HEK293 (cell line): ENCODE measurements at regions not wholly inside any gene's neighbourhood (a gene's known extent, or its start where the extent isn't known, plus 50 kb on each side); places are given as distances from the start of the nearest gene placed in this dataset.

Source experiments
- CTCF ChIA-PET: fragments of 350-600 bp; formaldehyde crosslinking; extraction: SDS; loops from one replicate; lab custom pipeline; 2021; ENCODE audit warnings: antibody characterized with exemption; lab: Yijun Ruan, JAX
- POLR2A ChIA-PET: fragments of 300-600 bp; formaldehyde crosslinking; extraction: SDS; loops from one replicate; lab custom pipeline; 2020; ENCODE audit warnings: antibody characterized with exemption, inconsistent platforms; lab: Yijun Ruan, JAX
- H3K27ac ChIP-seq: fragments of 200-500 bp; sonication (Bioruptor generic); 2 replicates; pipeline ENCODE4 v1.5.1; 2014; ENCODE audit warnings: low read depth, low read length, control low read depth, inconsistent platforms; ENCODE audit errors: extremely low read depth
- H3K36me3 ChIP-seq, 2 experiments: fragments of 200-500 bp in 1 of 2; sonication (Bioruptor generic) in 1 of 2; 1 replicate in 1 of 2; 2 replicates in 1 of 2; pipeline ENCODE4 v1.5.1; 2014 to 2017; ENCODE audit warnings: inconsistent platforms in 2 of 2, low read length in 2 of 2; ENCODE audit not compliant: control insufficient read depth in 2 of 2, insufficient read depth in 1 of 2
- H3K4me1 ChIP-seq: fragments of 200-500 bp; sonication (Bioruptor generic); 2 replicates; pipeline ENCODE4 v1.5.1; 2014; ENCODE audit warnings: mild to moderate bottlenecking, low read length, inconsistent platforms; ENCODE audit not compliant: control insufficient read depth, insufficient read depth
- H3K4me3 ChIP-seq: 2 replicates; pipeline ENCODE4 v1.5.1; 2011; ENCODE audit warnings: low read depth, mild to moderate bottlenecking, control low read depth, low read length, moderate library complexity
- H3K9me3 ChIP-seq: fragments of 200-500 bp; sonication (Bioruptor generic); 2 replicates; pipeline ENCODE4 v1.5.1; 2014; ENCODE audit warnings: low read depth, low read length, inconsistent platforms; ENCODE audit not compliant: control insufficient read depth, insufficient read depth
- GLIS2 ChIP-seq: fragments of 450-650 bp; formaldehyde crosslinking; IDR thresholded peaks from 2 replicates; pipeline ENCODE4 v1.5.1; 2016; ENCODE audit warnings: missing biosample characterization, missing genetic modification characterization
- HIC1 ChIP-seq: fragments of 450-650 bp; formaldehyde crosslinking; IDR thresholded peaks from 2 replicates; pipeline ENCODE4 v1.5.1; 2016; ENCODE audit warnings: missing biosample characterization, missing genetic modification characterization
- PRDM1 ChIP-seq: fragments of 450-650 bp; formaldehyde crosslinking; IDR thresholded peaks from 2 replicates; pipeline ENCODE4; 2016; ENCODE audit warnings: missing biosample characterization, missing genetic modification characterization
- SCRT2 ChIP-seq: fragments of 450-650 bp; formaldehyde crosslinking; IDR thresholded peaks from 2 replicates; pipeline ENCODE4 v1.5.1; 2016; ENCODE audit warnings: missing biosample characterization, missing genetic modification characterization
- ZBTB10 ChIP-seq: fragments of 450-650 bp; formaldehyde crosslinking; IDR thresholded peaks from 2 replicates; pipeline ENCODE4 v1.5.1; 2016; ENCODE audit warnings: missing biosample characterization, missing genetic modification characterization
- ZIC2 ChIP-seq: fragments of 450-650 bp; formaldehyde crosslinking; IDR thresholded peaks from 2 replicates; pipeline ENCODE4 v1.5.1; 2016; ENCODE audit warnings: missing biosample characterization, missing genetic modification characterization
- ZNF114 ChIP-seq: fragments of 450-650 bp; formaldehyde crosslinking; IDR thresholded peaks from 2 replicates; pipeline ENCODE4 v1.5.0; 2017; ENCODE audit warnings: missing biosample characterization, missing genetic modification characterization
- ZNF155 ChIP-seq: fragments of 450-650 bp; formaldehyde crosslinking; IDR thresholded peaks from 2 replicates; pipeline ENCODE4 v1.5.1; 2016; ENCODE audit warnings: missing biosample characterization, missing genetic modification characterization
- ZNF184 ChIP-seq: fragments of 450-650 bp; IDR thresholded peaks from 2 replicates; pipeline ENCODE4 v1.5.1; 2018; ENCODE audit warnings: missing biosample characterization, mild to moderate bottlenecking, missing genetic modification characterization
- ZNF2 ChIP-seq: fragments of 450-650 bp; formaldehyde crosslinking; IDR thresholded peaks from 2 replicates; pipeline ENCODE4 v1.5.1; 2016; ENCODE audit warnings: missing biosample characterization, missing genetic modification characterization
- ZNF214 ChIP-seq: fragments of 450-650 bp; formaldehyde crosslinking; IDR thresholded peaks from 2 replicates; pipeline ENCODE4 v1.5.1; 2017; ENCODE audit warnings: missing biosample characterization, mild to moderate bottlenecking, missing genetic modification characterization, borderline replicate concordance
- ZNF223 ChIP-seq: fragments of 450-650 bp; formaldehyde crosslinking; IDR thresholded peaks from 2 replicates; pipeline ENCODE4 v1.5.1; 2016; ENCODE audit warnings: missing biosample characterization, missing genetic modification characterization
- ZNF302 ChIP-seq: fragments of 450-650 bp; formaldehyde crosslinking; IDR thresholded peaks from 2 replicates; pipeline ENCODE4 v1.5.1; 2016; ENCODE audit warnings: missing biosample characterization, missing genetic modification characterization, low read depth
- ZNF473 ChIP-seq: fragments of 450-650 bp; formaldehyde crosslinking; IDR thresholded peaks from 2 replicates; pipeline ENCODE4 v1.5.1; 2017; ENCODE audit warnings: missing biosample characterization, missing genetic modification characterization
- ZNF571 ChIP-seq: fragments of 450-650 bp; formaldehyde crosslinking; IDR thresholded peaks from 2 replicates; pipeline ENCODE4 v1.5.0; 2017; ENCODE audit warnings: missing biosample characterization, missing genetic modification characterization
- ZNF785 ChIP-seq: fragments of 450-650 bp; formaldehyde crosslinking; IDR thresholded peaks from 2 replicates; pipeline ENCODE4 v1.5.1; 2016; ENCODE audit warnings: missing biosample characterization, missing genetic modification characterization
- TF ChIP-seq, protein P1 (sequence below): fragments of 450-650 bp; formaldehyde crosslinking; IDR thresholded peaks from 2 replicates; pipeline ENCODE4 v1.5.1; 2016; ENCODE audit warnings: missing biosample characterization, missing genetic modification characterization
- TF ChIP-seq, protein P2 (sequence below): IDR thresholded peaks from 2 replicates; pipeline ENCODE4 v1.6.1; 2011; ENCODE audit warnings: mild to moderate bottlenecking, low read depth, low read length, borderline replicate concordance

- CTCF ChIA-PET = no interaction called here
- POLR2A ChIA-PET = no interaction called here
- TF ChIP-seq ZNF785 = no peak
- no peak for TF ChIP-seq SCRT2
- no peak for TF ChIP-seq HIC1 (tag by site-specific recombination)
- no peak for TF ChIP-seq ZNF302 (tag by site-specific recombination)
- no peak for TF ChIP-seq ZNF114 (tag by site-specific recombination)
- no peak for TF ChIP-seq ZNF473 (tag by site-specific recombination)
Observed at GRCh38 chr5:54696931-54697330, 179.4 kb downstream of the SNX18 start.

DNA sequence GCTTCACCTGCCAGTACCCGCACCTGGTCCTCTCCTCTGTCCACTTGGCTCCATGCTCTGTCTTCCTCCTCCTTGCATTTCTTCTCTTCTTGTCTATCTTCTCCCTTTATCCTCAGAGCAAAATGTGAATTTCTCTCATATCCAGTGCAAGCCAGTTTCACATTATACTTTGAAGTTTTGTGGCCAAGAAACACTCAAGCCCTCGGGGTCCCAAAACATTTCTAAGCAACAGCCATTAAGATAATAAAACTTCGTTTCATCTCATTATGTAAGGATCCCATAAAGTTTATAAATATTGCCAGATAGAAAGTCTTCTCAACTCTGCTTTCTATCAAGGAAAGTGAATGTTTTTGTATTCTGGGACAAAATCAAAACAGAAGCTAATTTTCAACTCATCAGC, 178.8 kb downstream of the SNX18 start:
- H3K4me3 ChIP-seq = no peak overlapping the region
- H3K4me1 ChIP-seq = no peaks in the 10 kb centered on the region
- ChIA-PET POLR2A (no interaction called here), CTCF (no interaction called here)
- H3K27ac ChIP-seq = no peak overlapping the region
- no peaks in the 10 kb centered on the region for H3K9me3 ChIP-seq
- TF ChIP-seq ZNF2 (tag by site-specific recombination) = no peak
- TF ChIP-seq ZNF155 (tag by site-specific recombination) = no peak
- TF ChIP-seq PRDM1 (tag by site-specific recombination) = peak; percentile 50; the same call in 1 of the 2 replicates
- no peak for TF ChIP-seq ZIC2 (tag by site-specific recombination)
- TF ChIP-seq ZNF785 = no peak
- TF ChIP-seq ZBTB10 (tag by site-specific recombination) = no peak
- no peak for TF ChIP-seq ZNF214 (tag by site-specific recombination)
- H3K36me3 ChIP-seq = no peaks in the 10 kb centered on the region

More at GRCh38 chr5:54696931-54697330, 179.4 kb downstream of the SNX18 start:
- Histone ChIP-seq H3K9me3 (no peaks in the 10 kb centered on the region), H3K27ac (no peak overlapping the region), H3K36me3 (no peaks in the 10 kb centered on the region), H3K4me1 (no peaks in the 10 kb centered on the region), H3K4me3 (no peak overlapping the region)

DNA sequence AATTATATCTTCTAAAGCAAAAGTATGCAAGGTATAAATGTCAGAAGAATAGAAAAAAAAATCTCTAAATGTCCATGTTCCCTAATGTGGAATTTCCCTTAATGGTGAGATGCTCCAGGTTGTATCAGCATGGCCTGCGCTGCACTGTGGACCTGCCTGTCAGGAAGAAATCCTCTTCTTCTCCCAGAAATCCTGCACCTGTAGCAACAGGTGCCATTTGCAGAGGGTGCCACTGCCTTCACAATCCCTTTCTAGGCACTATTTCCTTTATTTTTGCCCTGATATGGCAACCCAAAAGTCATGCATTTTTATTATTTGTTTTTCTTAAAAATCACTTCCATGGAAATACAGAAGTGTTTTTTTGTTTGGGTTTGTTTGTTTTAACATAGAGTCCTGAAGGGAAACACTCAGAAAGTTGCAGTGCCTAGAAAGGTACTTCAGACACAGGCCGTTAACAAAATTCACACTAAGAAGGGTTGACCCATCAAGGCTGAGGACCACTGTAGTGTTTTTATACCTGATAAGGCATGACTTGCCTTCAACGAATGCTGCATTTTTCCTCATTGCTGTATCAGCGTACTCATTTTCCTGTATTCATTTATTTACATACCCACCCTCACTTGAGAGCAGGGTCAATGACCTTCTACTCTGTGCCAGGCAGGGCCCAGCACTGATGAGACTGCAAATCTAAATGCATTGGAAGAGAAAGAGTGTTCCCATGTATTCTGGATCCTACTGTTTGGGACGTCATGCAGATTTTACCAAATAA, 177.8 kb downstream of the SNX18 start:
- Histone ChIP-seq H3K36me3 (no peaks in the 10 kb centered on the region), H3K4me1 (no peaks in the 10 kb centered on the region), H3K27ac (no peak overlapping the region), H3K4me3 (no peak overlapping the region), H3K9me3 (no peaks in the 10 kb centered on the region)
- no peak for TF ChIP-seq ZNF184 (tag by site-specific recombination)
- no peak for TF ChIP-seq ZNF223 (tag by site-specific recombination)
- TF ChIP-seq ZNF571 = no peak
- TF ChIP-seq GLIS2 (tag by site-specific recombination) = no peak
- TF ChIP-seq SCRT2 = peak; percentile 75
- TF ChIP-seq, protein P1, sequence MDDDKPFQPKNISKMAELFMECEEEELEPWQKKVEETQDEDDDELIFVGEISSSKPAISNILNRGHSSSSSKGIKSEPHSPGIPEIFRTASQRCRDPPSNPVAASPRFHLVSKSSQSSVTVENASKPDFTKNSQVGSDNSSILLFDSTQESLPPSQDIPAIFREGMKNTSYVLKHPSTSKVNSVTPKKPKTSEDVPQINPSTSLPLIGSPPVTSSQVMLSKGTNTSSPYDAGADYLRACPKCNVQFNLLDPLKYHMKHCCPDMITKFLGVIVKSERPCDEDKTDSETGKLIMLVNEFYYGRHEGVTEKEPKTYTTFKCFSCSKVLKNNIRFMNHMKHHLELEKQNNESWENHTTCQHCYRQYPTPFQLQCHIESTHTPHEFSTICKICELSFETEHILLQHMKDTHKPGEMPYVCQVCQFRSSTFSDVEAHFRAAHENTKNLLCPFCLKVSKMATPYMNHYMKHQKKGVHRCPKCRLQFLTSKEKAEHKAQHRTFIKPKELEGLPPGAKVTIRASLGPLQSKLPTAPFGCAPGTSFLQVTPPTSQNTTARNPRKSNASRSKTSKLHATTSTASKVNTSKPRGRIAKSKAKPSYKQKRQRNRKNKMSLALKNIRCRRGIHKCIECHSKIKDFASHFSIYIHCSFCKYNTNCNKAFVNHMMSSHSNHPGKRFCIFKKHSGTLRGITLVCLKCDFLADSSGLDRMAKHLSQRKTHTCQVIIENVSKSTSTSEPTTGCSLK (tag by site-specific recombination) = no peak
- TF ChIP-seq, protein P2, sequence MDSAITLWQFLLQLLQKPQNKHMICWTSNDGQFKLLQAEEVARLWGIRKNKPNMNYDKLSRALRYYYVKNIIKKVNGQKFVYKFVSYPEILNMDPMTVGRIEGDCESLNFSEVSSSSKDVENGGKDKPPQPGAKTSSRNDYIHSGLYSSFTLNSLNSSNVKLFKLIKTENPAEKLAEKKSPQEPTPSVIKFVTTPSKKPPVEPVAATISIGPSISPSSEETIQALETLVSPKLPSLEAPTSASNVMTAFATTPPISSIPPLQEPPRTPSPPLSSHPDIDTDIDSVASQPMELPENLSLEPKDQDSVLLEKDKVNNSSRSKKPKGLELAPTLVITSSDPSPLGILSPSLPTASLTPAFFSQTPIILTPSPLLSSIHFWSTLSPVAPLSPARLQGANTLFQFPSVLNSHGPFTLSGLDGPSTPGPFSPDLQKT = no peak
- CTCF ChIA-PET = no interaction called here
- POLR2A ChIA-PET = no interaction called here
